HG03460 (cell line): ENCODE measurements at regions not wholly inside any gene's neighbourhood (a gene's known extent, or its start where the extent isn't known, plus 50 kb on each side); places are given as distances from the start of the nearest gene placed in this dataset.

ENCODE experiments used
- ATAC-seq: cut with Tn5 transposase; IDR thresholded peaks from one replicate; pipeline ENCODE4 v1.9.1; 2021; ENCODE audit not compliant: unreplicated experiment

DNA sequence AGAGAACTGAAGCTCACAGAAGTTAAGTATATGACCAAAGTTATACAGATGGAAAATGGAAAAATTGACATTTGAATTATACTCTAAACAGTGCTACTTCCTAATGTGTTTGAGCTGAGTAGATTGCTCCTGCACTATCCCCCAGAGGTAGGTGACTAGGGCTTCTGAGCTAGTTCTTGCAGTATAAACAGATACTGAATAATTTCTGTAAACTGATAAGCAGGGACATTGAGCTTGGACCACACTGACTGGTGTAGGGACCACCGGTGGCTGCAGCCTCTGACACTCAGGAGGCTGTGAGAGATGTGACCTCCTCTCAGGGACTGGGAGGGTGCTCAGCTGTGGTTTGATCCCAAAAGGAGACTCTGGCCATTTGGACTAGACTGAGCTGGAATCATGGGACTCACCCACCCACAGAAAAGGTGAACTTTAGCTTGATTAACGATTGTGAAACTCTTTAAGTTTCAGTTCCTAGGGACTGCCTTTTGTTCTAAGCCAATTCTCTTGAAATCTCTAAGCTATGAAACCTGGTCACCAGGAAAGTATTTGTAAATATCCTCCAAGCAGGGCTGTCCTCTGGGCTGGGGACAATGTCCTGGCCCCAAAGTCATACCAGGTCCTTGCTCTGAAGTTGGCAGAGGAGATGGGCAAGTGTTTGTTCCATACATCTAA, 291.5 kb downstream of the SEC61B start:
- ATAC-seq = peak; percentile 67

GRCh38 chr9:99515093-99515492, 293.0 kb downstream of the SEC61B start:
- no peak for ATAC-seq

- no peak for ATAC-seq
Measured at GRCh38 chr9:99515895-99516656, 294.0 kb downstream of the SEC61B start.

GRCh38 chr9:99516657-99517049, 294.6 kb downstream of the SEC61B start:
- ATAC-seq = no peak

DNA sequence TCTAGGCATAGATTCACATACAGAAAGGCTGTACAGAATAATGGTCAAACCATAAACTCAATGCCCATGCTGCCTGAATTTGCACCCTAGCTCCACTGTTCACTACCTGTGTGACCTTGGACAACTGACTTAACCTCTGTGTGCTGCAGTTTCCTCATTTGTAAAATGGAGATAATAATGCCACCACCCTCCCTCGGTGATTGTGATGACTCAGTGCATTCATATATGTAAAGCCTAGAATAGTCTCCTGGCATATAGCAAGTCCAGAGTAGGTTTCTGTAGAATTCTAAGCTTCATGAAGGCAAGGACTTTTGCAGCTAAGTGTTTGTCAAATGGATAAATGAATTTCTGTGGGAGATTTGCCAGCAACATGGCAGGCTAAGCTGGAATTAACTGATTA, 297.8 kb upstream of the NR4A3 start:
- ATAC-seq = no peak

DNA sequence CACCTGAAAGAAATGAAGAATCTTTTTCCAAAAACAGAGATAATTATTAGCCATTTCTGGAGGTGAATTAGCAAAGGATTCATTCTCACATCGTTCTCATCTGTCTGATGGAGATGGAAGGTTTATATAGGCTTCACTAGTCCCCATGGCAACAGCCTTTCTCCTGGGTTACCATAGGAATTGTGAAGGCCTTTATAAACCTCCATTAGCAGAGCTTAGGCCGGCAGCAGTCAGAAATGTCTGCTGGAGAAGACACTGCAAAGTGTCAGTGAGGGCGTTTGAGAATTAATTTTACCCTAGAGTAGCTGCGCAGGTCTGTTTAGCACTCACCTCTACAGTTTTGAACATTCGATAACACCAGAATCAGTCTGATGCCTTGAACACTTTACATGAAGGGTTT, 290.4 kb upstream of the NR4A3 start:
- ATAC-seq = no peak

- ATAC-seq = no peak
Measured at GRCh38 chr9:99533421-99533820, 288.3 kb upstream of the NR4A3 start.

GRCh38 chr9:99537996-99538395, 283.7 kb upstream of the NR4A3 start:
- no peak for ATAC-seq

- no peak for ATAC-seq
Measured at GRCh38 chr9:99544526-99544925, 277.2 kb upstream of the NR4A3 start.

- no peak for ATAC-seq
Measured at GRCh38 chr9:99549441-99549840, 272.2 kb upstream of the NR4A3 start.

- no peak for ATAC-seq
Measured at GRCh38 chr9:99555792-99556191, 265.9 kb upstream of the NR4A3 start.

GRCh38 chr9:99556998-99557397, 264.7 kb upstream of the NR4A3 start:
- ATAC-seq = no peak

DNA sequence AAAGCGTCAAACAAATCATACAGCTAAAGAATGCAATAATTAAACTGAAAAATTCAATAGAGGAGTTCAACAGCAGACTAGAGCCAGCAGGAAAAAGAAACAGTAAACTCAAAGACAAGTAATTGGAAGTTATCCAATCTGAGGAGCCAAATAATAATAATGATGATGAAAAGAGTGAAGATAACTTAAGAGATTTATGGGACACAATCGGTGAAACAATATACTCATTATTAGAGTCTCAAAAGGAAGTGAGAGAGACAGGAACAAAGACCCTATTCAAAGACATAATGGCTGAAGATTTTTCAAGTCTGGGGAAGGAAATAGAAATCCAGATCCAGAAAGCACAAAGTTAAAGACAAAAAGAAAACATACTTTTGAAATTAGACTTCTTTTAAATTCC, 263.9 kb upstream of the NR4A3 start:
- ATAC-seq = no peak

- ATAC-seq = no peak
Measured at GRCh38 chr9:99559776-99560175, 261.9 kb upstream of the NR4A3 start.

DNA sequence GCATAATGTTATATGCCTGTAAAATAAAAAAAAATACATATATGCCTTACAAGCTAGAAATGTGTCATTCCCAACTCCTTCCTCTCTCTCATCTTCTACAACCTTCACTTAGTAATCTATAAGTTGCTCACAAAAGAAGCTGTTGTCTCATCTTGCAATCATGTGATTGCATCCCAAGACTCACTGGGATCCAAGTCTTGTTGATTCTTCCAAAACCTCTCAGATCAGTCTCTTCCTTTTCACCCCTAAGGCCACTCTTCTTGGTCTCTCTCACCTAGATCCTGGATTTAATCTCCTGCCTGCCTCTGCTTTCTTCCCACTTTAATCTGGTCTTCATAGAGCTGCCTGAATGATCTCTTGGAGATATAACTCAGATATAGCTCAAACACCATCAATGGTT, 261.1 kb upstream of the NR4A3 start:
- ATAC-seq = no peak

- no peak for ATAC-seq
Measured at GRCh38 chr9:99561509-99561917, 260.2 kb upstream of the NR4A3 start.

GRCh38 chr9:99561961-99562565, 259.6 kb upstream of the NR4A3 start:
- no peak for ATAC-seq

DNA sequence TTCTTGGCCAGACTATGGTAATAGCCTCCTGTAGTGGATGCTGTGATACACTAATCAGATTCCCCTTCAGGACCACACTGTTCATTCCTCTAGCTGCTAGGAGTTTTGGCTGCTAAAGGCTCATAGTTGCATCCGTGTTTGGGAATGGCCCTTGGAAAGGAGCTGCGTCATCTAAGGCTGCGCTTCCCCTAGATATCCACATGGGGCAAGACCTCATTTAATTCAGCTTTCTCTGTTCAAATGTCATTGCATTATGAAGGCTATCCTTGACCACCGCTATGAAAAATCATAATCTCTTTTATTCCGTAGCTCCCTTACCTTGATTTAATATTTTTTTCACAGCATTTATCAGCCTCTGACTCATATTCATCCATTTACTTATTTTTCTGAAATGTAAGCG, 258.3 kb upstream of the NR4A3 start:
- ATAC-seq = no peak

DNA sequence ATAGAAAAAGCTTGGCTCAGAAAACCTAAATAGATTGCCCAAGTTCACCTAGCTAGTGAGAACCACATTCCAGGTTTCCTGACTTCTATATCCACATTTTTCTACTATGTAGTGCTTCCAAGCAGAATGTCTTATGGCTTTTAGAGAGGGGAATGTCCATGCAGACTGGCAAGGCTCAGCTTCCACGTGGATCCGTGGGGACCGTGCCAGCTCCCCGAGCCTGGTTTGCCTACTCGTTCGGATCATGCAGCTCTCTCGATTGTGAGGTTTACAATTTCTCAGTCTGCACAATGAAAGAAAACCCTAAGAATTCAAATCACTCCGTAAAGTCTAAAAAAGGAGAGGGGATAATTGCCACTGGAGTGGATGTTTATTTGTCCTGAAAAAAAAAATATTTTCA, 256.5 kb upstream of the NR4A3 start:
- ATAC-seq = no peak

- no peak for ATAC-seq
Measured at GRCh38 chr9:99567436-99567835, 254.2 kb upstream of the NR4A3 start.

- ATAC-seq = no peak
Measured at GRCh38 chr9:99569840-99570239, 251.8 kb upstream of the NR4A3 start.

GRCh38 chr9:99572567-99572966, 249.1 kb upstream of the NR4A3 start:
- no peak for ATAC-seq
